ENCODE measurements at regions not wholly inside any gene's neighbourhood (a gene's known extent, or its start where the extent isn't known, plus 50 kb on each side); places are given as distances from the start of the nearest gene placed in this dataset.

GRCh38 chr13:88675347-88675996 lies 1004.3 kb downstream of the SLITRK5 start:
- TF ChIP-seq, protein P1, sequence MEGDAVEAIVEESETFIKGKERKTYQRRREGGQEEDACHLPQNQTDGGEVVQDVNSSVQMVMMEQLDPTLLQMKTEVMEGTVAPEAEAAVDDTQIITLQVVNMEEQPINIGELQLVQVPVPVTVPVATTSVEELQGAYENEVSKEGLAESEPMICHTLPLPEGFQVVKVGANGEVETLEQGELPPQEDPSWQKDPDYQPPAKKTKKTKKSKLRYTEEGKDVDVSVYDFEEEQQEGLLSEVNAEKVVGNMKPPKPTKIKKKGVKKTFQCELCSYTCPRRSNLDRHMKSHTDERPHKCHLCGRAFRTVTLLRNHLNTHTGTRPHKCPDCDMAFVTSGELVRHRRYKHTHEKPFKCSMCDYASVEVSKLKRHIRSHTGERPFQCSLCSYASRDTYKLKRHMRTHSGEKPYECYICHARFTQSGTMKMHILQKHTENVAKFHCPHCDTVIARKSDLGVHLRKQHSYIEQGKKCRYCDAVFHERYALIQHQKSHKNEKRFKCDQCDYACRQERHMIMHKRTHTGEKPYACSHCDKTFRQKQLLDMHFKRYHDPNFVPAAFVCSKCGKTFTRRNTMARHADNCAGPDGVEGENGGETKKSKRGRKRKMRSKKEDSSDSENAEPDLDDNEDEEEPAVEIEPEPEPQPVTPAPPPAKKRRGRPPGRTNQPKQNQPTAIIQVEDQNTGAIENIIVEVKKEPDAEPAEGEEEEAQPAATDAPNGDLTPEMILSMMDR (IDR thresholded peaks at IDR 0.05) = no peak
- no peak for TF ChIP-seq EP300 (IDR thresholded peaks at IDR 0.05; ENCODE audit: low read depth)
